ENCODE measurements at regions not wholly inside any gene's neighbourhood (a gene's known extent, or its start where the extent isn't known, plus 50 kb on each side); places are given as distances from the start of the nearest gene placed in this dataset.

DNA sequence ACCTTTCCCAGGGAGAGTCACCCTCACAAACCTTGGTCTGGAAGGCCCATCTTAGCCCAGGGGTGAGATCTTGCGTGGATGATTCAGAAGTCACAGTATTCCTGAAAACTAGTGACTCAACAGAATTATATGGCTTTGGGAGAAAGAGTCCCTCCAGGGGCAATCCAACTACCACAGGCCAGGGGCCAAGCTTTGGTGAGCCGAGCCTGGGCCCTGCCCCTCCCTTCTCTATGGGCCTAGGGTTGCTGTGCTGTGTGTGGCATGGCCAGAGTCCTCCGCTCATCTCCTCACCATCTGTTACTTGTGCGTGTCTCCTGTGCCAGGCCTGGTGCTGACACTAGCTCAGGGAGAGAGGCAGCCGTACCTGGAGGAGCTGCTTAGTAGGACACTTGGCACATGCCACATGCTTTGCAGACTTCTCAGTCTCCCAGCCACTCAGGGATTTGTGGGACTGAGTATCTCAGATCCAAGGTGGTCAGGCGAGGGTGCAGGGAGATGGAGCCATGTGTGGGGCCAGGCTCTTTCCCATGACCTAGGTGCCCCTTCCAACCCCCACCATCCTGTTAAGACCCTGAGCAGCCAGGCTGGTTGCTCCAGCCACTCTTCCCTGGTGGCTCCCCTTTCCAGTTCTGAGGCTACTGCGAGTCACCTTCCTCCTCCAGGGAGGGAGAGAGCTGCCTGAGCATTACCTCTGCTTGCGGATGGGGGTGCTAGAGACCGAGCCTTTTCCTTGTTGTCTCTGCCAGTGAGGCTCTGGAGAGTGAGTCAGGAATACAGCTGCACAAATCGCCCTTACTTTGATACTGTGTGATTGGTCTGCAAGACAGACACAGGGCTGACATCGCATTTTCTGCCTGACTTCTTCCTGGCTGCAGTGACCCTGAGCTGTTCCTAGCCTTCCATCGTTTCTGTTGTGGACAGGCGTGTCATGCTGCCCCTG lies 94.1 kb downstream of the SLC25A47 start:
- Histone ChIP-seq H3K36me3 (ENCODE audit: insufficient read depth, low read length) (no peaks in the 10 kb centered on the region), H3K27ac (ENCODE audit: low read depth, low read length) (peak overlapping the region; percentile 69), H3K9ac (ENCODE audit: low read length) (peak overlapping the region; percentile 61), H3K27me3 (ENCODE audit: insufficient read depth, low read length) (no peaks in the 10 kb centered on the region), H3K4me2 (ENCODE audit: low read length) (peak overlapping the region; percentile 60), H4K20me1 (ENCODE audit: insufficient read depth, low read length) (peaks cover 6% of the 10 kb centered on the region), H2AFZ (ENCODE audit: low read depth, low read length) (no peak overlapping the region), H3K79me2 (ENCODE audit: insufficient read depth, low read length) (peaks cover 3% of the 10 kb centered on the region), H3K9me3 (ENCODE audit: insufficient read depth, low read depth, low read length) (no peaks in the 10 kb centered on the region), H3K4me1 (ENCODE audit: insufficient read depth, low read length) (peaks cover 18% of the 10 kb centered on the region), H3K4me3 (ENCODE audit: insufficient read depth, low read depth, low read length) (no peak overlapping the region)
- Mint-ChIP-seq H3K9me3 (ENCODE audit: unreplicated experiment) (no peaks in the 10 kb centered on the region), H3K36me3 (ENCODE audit: low read depth, unreplicated experiment) (peaks cover 2% of the 10 kb centered on the region), H3K4me1 (ENCODE audit: low read depth, unreplicated experiment) (peaks cover 22% of the 10 kb centered on the region), H3K27ac (ENCODE audit: unreplicated experiment) (peak overlapping the region; percentile 64), H3K27me3 (ENCODE audit: low read depth, unreplicated experiment) (no peaks in the 10 kb centered on the region), H3K4me3 (ENCODE audit: unreplicated experiment) (no peak overlapping the region)
- peak; percentile 93 for DNase-seq (ENCODE audit: low read depth)
- FAIRE-seq = peak; percentile 79
- TF ChIP-seq, protein P1, sequence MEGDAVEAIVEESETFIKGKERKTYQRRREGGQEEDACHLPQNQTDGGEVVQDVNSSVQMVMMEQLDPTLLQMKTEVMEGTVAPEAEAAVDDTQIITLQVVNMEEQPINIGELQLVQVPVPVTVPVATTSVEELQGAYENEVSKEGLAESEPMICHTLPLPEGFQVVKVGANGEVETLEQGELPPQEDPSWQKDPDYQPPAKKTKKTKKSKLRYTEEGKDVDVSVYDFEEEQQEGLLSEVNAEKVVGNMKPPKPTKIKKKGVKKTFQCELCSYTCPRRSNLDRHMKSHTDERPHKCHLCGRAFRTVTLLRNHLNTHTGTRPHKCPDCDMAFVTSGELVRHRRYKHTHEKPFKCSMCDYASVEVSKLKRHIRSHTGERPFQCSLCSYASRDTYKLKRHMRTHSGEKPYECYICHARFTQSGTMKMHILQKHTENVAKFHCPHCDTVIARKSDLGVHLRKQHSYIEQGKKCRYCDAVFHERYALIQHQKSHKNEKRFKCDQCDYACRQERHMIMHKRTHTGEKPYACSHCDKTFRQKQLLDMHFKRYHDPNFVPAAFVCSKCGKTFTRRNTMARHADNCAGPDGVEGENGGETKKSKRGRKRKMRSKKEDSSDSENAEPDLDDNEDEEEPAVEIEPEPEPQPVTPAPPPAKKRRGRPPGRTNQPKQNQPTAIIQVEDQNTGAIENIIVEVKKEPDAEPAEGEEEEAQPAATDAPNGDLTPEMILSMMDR (IDR thresholded peaks at IDR 0.05; ENCODE audit: insufficient read depth, low read depth, low read length) = peak; percentile 95
- TF ChIP-seq EZH2 (IDR thresholded peaks at IDR 0.05; ENCODE audit: insufficient read depth, low read length) = no peak

- Histone ChIP-seq H3K79me2 (ENCODE audit: insufficient read depth, low read length) (peaks cover 11% of the 10 kb centered on the region), H3K27ac (ENCODE audit: low read depth, low read length) (no peak overlapping the region), H3K36me3 (ENCODE audit: insufficient read depth, low read length) (no peaks in the 10 kb centered on the region), H3K4me1 (ENCODE audit: insufficient read depth, low read length) (peaks cover 29% of the 10 kb centered on the region), H3K4me2 (ENCODE audit: low read length) (no peak overlapping the region), H3K4me3 (ENCODE audit: insufficient read depth, low read depth, low read length) (no peak overlapping the region), H4K20me1 (ENCODE audit: insufficient read depth, low read length) (peaks cover 14% of the 10 kb centered on the region), H3K27me3 (ENCODE audit: insufficient read depth, low read length) (no peaks in the 10 kb centered on the region), H3K9ac (ENCODE audit: low read length) (no peak overlapping the region), H3K9me3 (ENCODE audit: insufficient read depth, low read depth, low read length) (no peaks in the 10 kb centered on the region), H2AFZ (ENCODE audit: low read depth, low read length) (no peak overlapping the region)
- Mint-ChIP-seq H3K4me3 (ENCODE audit: unreplicated experiment) (no peak overlapping the region), H3K9me3 (ENCODE audit: unreplicated experiment) (no peaks in the 10 kb centered on the region), H3K4me1 (ENCODE audit: low read depth, unreplicated experiment) (peaks cover 20% of the 10 kb centered on the region), H3K27ac (ENCODE audit: unreplicated experiment) (no peak overlapping the region), H3K27me3 (ENCODE audit: low read depth, unreplicated experiment) (no peaks in the 10 kb centered on the region), H3K36me3 (ENCODE audit: low read depth, unreplicated experiment) (peaks cover 5% of the 10 kb centered on the region)
- no peak for FAIRE-seq
- no peak for DNase-seq (ENCODE audit: low read depth)
- TF ChIP-seq EZH2 (IDR thresholded peaks at IDR 0.05; ENCODE audit: insufficient read depth, low read length) = no peak
- TF ChIP-seq, protein P1 (IDR thresholded peaks at IDR 0.05; ENCODE audit: insufficient read depth, low read depth, low read length) = peak; percentile 8
Observed at GRCh38 chr14:100419856-100420255, 96.7 kb downstream of the SLC25A47 start.
